H1 (cell line): ENCODE measurements at regions not wholly inside any gene's neighbourhood (a gene's known extent, or its start where the extent isn't known, plus 50 kb on each side); places are given as distances from the start of the nearest gene placed in this dataset.

ENCODE experiments used
- CTCF ChIA-PET: fragments of 300-600 bp; sonication (Branson Sonifier 250); formaldehyde crosslinking; loops from one replicate; lab custom pipeline; 2021; ENCODE audit not compliant: partially characterized antibody; lab: Charles Lee
- POLR2A ChIA-PET: fragments of 300-600 bp; sonication (Branson Sonifier 250); formaldehyde crosslinking; loops from one replicate; lab custom pipeline; 2021; ENCODE audit warnings: inconsistent platforms; ENCODE audit not compliant: partially characterized antibody; lab: Charles Lee
- DNase-seq, 2 experiments: peaks; one replicate each; pipeline versions ENCODE4 v3.0.0 to v3.0.0-alpha.2; 2010 to 2022; ENCODE audit warnings: low spot score in 2 of 2, low read depth in 1 of 2, mixed read lengths in 1 of 2
- FAIRE-seq: peaks from 2 replicates; lab custom pipeline; 2011; peaks lifted over from hg19 to GRCh38; lab: Jason Lieb, UNC
- H2AFZ ChIP-seq: 2 replicates; pipeline ENCODE4 v1.8.1; 2012; ENCODE audit warnings: low read length, inconsistent platforms
- H2AK5ac ChIP-seq: 2 replicates; pipeline ENCODE4 v1.6.1; 2013; ENCODE audit warnings: low read depth, low read length
- H2BK120ac ChIP-seq: replicated peaks from 2 replicates; pipeline ENCODE3; 2013; ENCODE audit warnings: low read depth, low read length, inconsistent platforms
- H2BK12ac ChIP-seq: 2 replicates; pipeline ENCODE4 v1.6.1; 2013; ENCODE audit warnings: low read depth, low read length
- H2BK15ac ChIP-seq: 2 replicates; pipeline ENCODE4 v1.6.1; 2013; ENCODE audit warnings: low read length
- H2BK20ac ChIP-seq: 2 replicates; pipeline ENCODE4 v1.6.1; 2013; ENCODE audit warnings: low read length
- H2BK5ac ChIP-seq: 2 replicates; pipeline ENCODE4 v1.6.1; 2013; ENCODE audit warnings: low read depth, low read length
- H3K14ac ChIP-seq: 2 replicates; pipeline ENCODE4 v1.6.1; 2013; ENCODE audit warnings: inconsistent platforms; ENCODE audit not compliant: insufficient read length
- H3K18ac ChIP-seq: 2 replicates; pipeline ENCODE4 v1.6.1; 2013; ENCODE audit warnings: low read length; ENCODE audit errors: extremely low read depth
- H3K23ac ChIP-seq: 2 replicates; pipeline ENCODE4 v1.6.1; 2013; ENCODE audit warnings: inconsistent platforms; ENCODE audit not compliant: insufficient read length
- H3K23me2 ChIP-seq: 2 replicates; pipeline ENCODE4 v1.6.1; 2013; ENCODE audit warnings: low read depth, low read length
- H3K27ac ChIP-seq: 2 replicates; pipeline ENCODE4 v1.6.1; 2011; ENCODE audit warnings: low read depth, low read length, inconsistent platforms
- H3K27me3 ChIP-seq, 4 experiments: replicated peaks in 1 of 4; 1 replicate in 1 of 4; 2 replicates in 3 of 4; pipeline versions ENCODE4 v1.6.1 to v1.8.1; 2011 to 2013; ENCODE audit warnings: low read length in 3 of 4, mild to moderate bottlenecking in 3 of 4, inconsistent platforms in 2 of 4, mixed read lengths in 2 of 4, moderate library complexity in 1 of 4; ENCODE audit not compliant: control insufficient read depth in 3 of 4, insufficient read depth in 3 of 4; ENCODE audit errors: extremely low read depth in 1 of 4
- H3K36me3 ChIP-seq, 4 experiments: 2 replicates each; pipeline versions ENCODE4 v1.6.1 to v1.8.1; 2011 to 2013; ENCODE audit warnings: mild to moderate bottlenecking in 4 of 4, low read length in 3 of 4, moderate library complexity in 2 of 4, control low read depth in 1 of 4, inconsistent platforms in 1 of 4; ENCODE audit not compliant: insufficient read depth in 4 of 4, control insufficient read depth in 2 of 4
- H3K4ac ChIP-seq: replicated peaks from 2 replicates; pipeline ENCODE3; 2013; ENCODE audit warnings: low read length, low read depth, mixed read lengths, inconsistent platforms; ENCODE audit not compliant: insufficient read length
- H3K4me1 ChIP-seq, 4 experiments: replicated peaks in 1 of 4; 1 replicate in 1 of 4; 2 replicates in 3 of 4; pipeline versions ENCODE4 v1.6.1 to v1.8.1; 2011 to 2013; ENCODE audit warnings: low read length in 3 of 4, inconsistent platforms in 2 of 4, mixed read lengths in 1 of 4; ENCODE audit not compliant: insufficient read depth in 4 of 4, control insufficient read depth in 3 of 4
- H3K4me2 ChIP-seq, 2 experiments: 2 replicates each; pipeline versions ENCODE4 v1.6.1 to v1.8.1; 2011 to 2013; ENCODE audit warnings: low read depth in 2 of 2, low read length in 2 of 2, control low read depth in 1 of 2, inconsistent platforms in 1 of 2, mild to moderate bottlenecking in 1 of 2; ENCODE audit not compliant: insufficient read depth in 1 of 2
- H3K4me3 ChIP-seq, 4 experiments: fragments of 200-600, 300-600 bp in 1 of 4; sonication (generic), shearing (Covaris generic), sonication (Bioruptor Twin) in 1 of 4; 2 replicates each; pipeline versions ENCODE4 v1.5.1 to v1.8.1; 2011 to 2016; ENCODE audit warnings: low read length in 4 of 4, low read depth in 3 of 4, control low read depth in 2 of 4, inconsistent platforms in 2 of 4, mild to moderate bottlenecking in 2 of 4, mixed read lengths in 1 of 4, moderate library complexity in 1 of 4; ENCODE audit not compliant: insufficient read depth in 2 of 4; ENCODE audit errors: extremely low read depth in 1 of 4
- H3K56ac ChIP-seq: replicated peaks from 2 replicates; pipeline ENCODE3; 2013; ENCODE audit warnings: low read depth, mild to moderate bottlenecking, mixed read lengths, low read length, inconsistent platforms; ENCODE audit not compliant: insufficient read length
- H3K79me1 ChIP-seq: 2 replicates; pipeline ENCODE4 v1.6.1; 2013; ENCODE audit warnings: low read depth, low read length, control low read depth
- H3K79me2 ChIP-seq, 2 experiments: 2 replicates each; pipeline versions ENCODE4 v1.6.1 to v1.8.1; 2012 to 2013; ENCODE audit warnings: low read length in 2 of 2, mild to moderate bottlenecking in 2 of 2, inconsistent platforms in 1 of 2; ENCODE audit not compliant: insufficient read depth in 2 of 2, control insufficient read depth in 1 of 2
- H3K9ac ChIP-seq, 4 experiments: replicated peaks in 1 of 4; 1 replicate in 1 of 4; 2 replicates in 3 of 4; pipeline versions ENCODE4 v1.6.1 to v1.8.1; 2011 to 2013; ENCODE audit warnings: low read depth in 3 of 4, low read length in 3 of 4, control low read depth in 2 of 4, mild to moderate bottlenecking in 2 of 4, moderate library complexity in 2 of 4, inconsistent platforms in 1 of 4; ENCODE audit errors: extremely low read depth in 1 of 4
- H3K9me3 ChIP-seq, 2 experiments: 2 replicates each; pipeline versions ENCODE4 v1.6.1 to v1.8.1; 2012 to 2013; ENCODE audit warnings: mild to moderate bottlenecking in 2 of 2, moderate library complexity in 2 of 2, control low read depth in 1 of 2, inconsistent platforms in 1 of 2, low read depth in 1 of 2, low read length in 1 of 2, mixed read lengths in 1 of 2; ENCODE audit not compliant: insufficient read depth in 2 of 2
- H4K20me1 ChIP-seq, 2 experiments: replicated peaks in 1 of 2; 2 replicates each; pipeline versions ENCODE3 to v1.8.1; 2011 to 2013; ENCODE audit warnings: inconsistent platforms in 2 of 2, low read length in 2 of 2, mild to moderate bottlenecking in 1 of 2; ENCODE audit not compliant: insufficient read depth in 2 of 2, control insufficient read depth in 1 of 2
- H4K5ac ChIP-seq: 2 replicates; pipeline ENCODE4 v1.6.1; 2013; ENCODE audit warnings: low read length, low read depth, mixed read lengths, inconsistent platforms; ENCODE audit not compliant: insufficient read length
- H4K8ac ChIP-seq: 2 replicates; pipeline ENCODE4 v1.8.0; 2013; ENCODE audit warnings: mild to moderate bottlenecking, moderate library complexity, low read length, inconsistent platforms; ENCODE audit not compliant: insufficient read depth; ENCODE audit errors: extremely low read depth
- H4K91ac ChIP-seq: replicated peaks from 2 replicates; pipeline ENCODE3; 2013; ENCODE audit warnings: low read length, mixed read lengths, inconsistent platforms; ENCODE audit not compliant: insufficient read length
- BACH1 ChIP-seq: IDR thresholded peaks from 2 replicates; pipeline ENCODE4 v1.6.1; 2012; ENCODE audit warnings: low read length, improper control_type of control experiment
- CBX5 ChIP-seq: fragments of 300-800, 300-1000 bp; sonication (generic); IDR thresholded peaks from 2 replicates; pipeline ENCODE4 v1.7.1; 2016; ENCODE audit warnings: antibody characterized with exemption, low read length, low read depth
- CTCF ChIP-seq, 3 experiments: IDR thresholded peaks; 1 replicate in 2 of 3; 2 replicates in 1 of 3; pipeline versions ENCODE4 v1.5.1 to v1.6.1; 2011; ENCODE audit warnings: low read length in 3 of 3, mild to moderate bottlenecking in 3 of 3, inconsistent platforms in 2 of 3, low read depth in 1 of 3, moderate library complexity in 1 of 3; ENCODE audit not compliant: insufficient read depth in 1 of 3; ENCODE audit errors: control extremely low read depth in 1 of 3
- GABPA ChIP-seq: IDR thresholded peaks from 2 replicates; pipeline ENCODE4 v1.6.1; 2011; ENCODE audit warnings: mild to moderate bottlenecking, low read length, moderate library complexity, borderline replicate concordance; ENCODE audit not compliant: insufficient read depth
- POLR2A ChIP-seq, 2 experiments: IDR thresholded peaks; 1 replicate in 1 of 2; 2 replicates in 1 of 2; pipeline ENCODE4 v1.6.1; 2011; ENCODE audit warnings: low read depth in 2 of 2, low read length in 2 of 2, mild to moderate bottlenecking in 2 of 2; ENCODE audit errors: control extremely low read depth in 1 of 2
- RAD21 ChIP-seq, 2 experiments: IDR thresholded peaks in 1 of 2; conservative IDR thresholded peaks in 1 of 2; 2 replicates each; pipeline ENCODE4 v1.6.1; 2011; ENCODE audit warnings: low read depth in 2 of 2, low read length in 2 of 2, improper control_type of control experiment in 1 of 2, inconsistent platforms in 1 of 2, mild to moderate bottlenecking in 1 of 2, moderate library complexity in 1 of 2
- RXRA ChIP-seq: IDR thresholded peaks from 2 replicates; pipeline ENCODE4 v1.6.1; 2011; ENCODE audit warnings: low read depth, mild to moderate bottlenecking, low read length, moderate library complexity; ENCODE audit not compliant: insufficient read depth
- SAP30 ChIP-seq: fragments of 300-600 bp; sonication (generic); IDR thresholded peaks from 2 replicates; pipeline ENCODE4 v1.7.1; 2012; ENCODE audit warnings: low read length, moderate library complexity, mild to moderate bottlenecking, inconsistent platforms; ENCODE audit not compliant: insufficient read depth, insufficient replicate concordance
- SIN3A ChIP-seq, 2 experiments: IDR thresholded peaks in 1 of 2; conservative IDR thresholded peaks in 1 of 2; 2 replicates each; pipeline ENCODE4 v1.6.1; 2011 to 2012; ENCODE audit warnings: low read length in 2 of 2, improper control_type of control experiment in 1 of 2, low read depth in 1 of 2, mild to moderate bottlenecking in 1 of 2
- TAF1 ChIP-seq: IDR thresholded peaks from 2 replicates; pipeline ENCODE4 v1.6.1; 2011; ENCODE audit warnings: mild to moderate bottlenecking, low read depth, low read length
- TCF12 ChIP-seq: IDR thresholded peaks from 2 replicates; pipeline ENCODE4 v1.6.1; 2011; ENCODE audit warnings: low read depth, mild to moderate bottlenecking, low read length
- YY1 ChIP-seq: IDR thresholded peaks from 2 replicates; pipeline ENCODE4 v1.6.1; 2011; ENCODE audit warnings: low read depth, mild to moderate bottlenecking, low read length
- WGBS, 2 experiments: shearing (Covaris generic) in 1 of 2; methylation state at CpG; one replicate each; pipeline versions ENCODE4 v1.1.6 to v1.1.7; 2013 to 2015; ENCODE audit warnings: low lambda C conversion rate in 2 of 2, mixed read lengths in 2 of 2, inconsistent platforms in 1 of 2, low coverage in 1 of 2, missing lambda C conversion rate in 1 of 2; ENCODE audit not compliant: insufficient replicate concordance in 2 of 2, insufficient coverage in 1 of 2, insufficient read length in 1 of 2; ENCODE audit errors: extremely low coverage in 1 of 2, missing lambda C conversion rate in 1 of 2; 5-methylcytosine and 5-hydroxymethylcytosine counted together

DNA sequence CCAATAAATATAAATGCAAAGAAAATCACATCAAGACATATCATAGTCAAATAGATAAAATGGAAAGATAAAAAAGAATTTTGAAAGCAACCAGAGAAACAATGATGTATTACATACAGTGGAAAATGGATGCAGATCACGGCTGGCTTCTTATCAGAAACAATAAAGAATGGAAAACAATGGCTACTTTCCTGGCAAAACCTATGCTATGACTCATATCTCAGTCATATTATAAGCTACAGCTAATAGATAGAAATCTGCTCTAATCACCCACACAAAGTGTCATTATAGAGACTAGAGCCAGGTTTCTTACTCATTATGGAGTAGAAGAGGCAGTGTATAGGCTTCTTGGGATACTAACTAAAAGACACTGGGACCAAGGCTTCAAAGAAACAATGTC is 93.5 kb upstream of the TACR1 start:
- no peak overlapping the region for H2BK15ac ChIP-seq
- H3K23ac ChIP-seq = no peak overlapping the region
- no peak overlapping the region for H3K27ac ChIP-seq
- no peaks in the 10 kb centered on the region for H4K20me1 ChIP-seq
- H2AK5ac ChIP-seq = no peak overlapping the region
- H3K79me1 ChIP-seq = no peaks in the 10 kb centered on the region
- H2BK120ac ChIP-seq = no peak overlapping the region
- no peak overlapping the region for H4K5ac ChIP-seq
- H2AFZ ChIP-seq = no peak overlapping the region
- DNase-seq (no peak), FAIRE-seq (no peak)
- H3K23me2 ChIP-seq = no peaks in the 10 kb centered on the region
- no peak overlapping the region for H4K91ac ChIP-seq
- no peaks in the 10 kb centered on the region for H3K36me3 ChIP-seq
- peaks cover 0 to 2% (median 0%) of the 10 kb centered on the region in 4 experiments; a peak in 1 of 7 replicates for H3K4me1 ChIP-seq
- no peaks in the 10 kb centered on the region for H3K27me3 ChIP-seq
- H3K56ac ChIP-seq = no peak overlapping the region
- H3K9me3 ChIP-seq = no peaks in the 10 kb centered on the region
- no peaks in the 10 kb centered on the region for H3K79me2 ChIP-seq
- no peak overlapping the region for H3K9ac ChIP-seq
- WGBS, 2 experiments = 95% methylated on average over 1 of the region's 1 CpG; no CpG with 5 or more reads in 1 of the 2 experiments
- ChIA-PET CTCF (interaction anchor here (0.6 to 1.5 kb wide), 5 partner anchors 12 to 138 kb away, joined by 3 to 6 read pairs (median 4); no protein-coding TSS in a partner anchor), POLR2A (no interaction called here)
- H3K4ac ChIP-seq = no peak overlapping the region
- H3K4me3 ChIP-seq = no peak overlapping the region
- no peak overlapping the region for H2BK12ac ChIP-seq
- H4K8ac ChIP-seq = no peak overlapping the region
- H3K4me2 ChIP-seq = no peak overlapping the region
- H3K14ac ChIP-seq = no peak overlapping the region
- H3K18ac ChIP-seq = no peak overlapping the region
- H2BK20ac ChIP-seq = no peak overlapping the region
- H2BK5ac ChIP-seq = no peak overlapping the region
- TF ChIP-seq RAD21 (IDR thresholded peaks at IDR 0.05 in 1 of 2, conservative IDR thresholded peaks at IDR 0.05 in 1 of 2; ENCODE audit: low read depth in 2 of 2, low read length in 2 of 2) = no peak
- no peak for TF ChIP-seq SIN3A (conservative IDR thresholded peaks at IDR 0.05 in 1 of 2, IDR thresholded peaks at IDR 0.05 in 1 of 2; ENCODE audit: low read depth in 1 of 2, low read length in 2 of 2)
- TF ChIP-seq GABPA = no peak
- TF ChIP-seq CBX5 = no peak
- no peak for TF ChIP-seq RXRA
- TF ChIP-seq TCF12 = no peak
- TF ChIP-seq YY1 = no peak
- TF ChIP-seq BACH1 = no peak
- TF ChIP-seq TAF1 = no peak
- TF ChIP-seq SAP30 = no peak
- TF ChIP-seq POLR2A (IDR thresholded peaks at IDR 0.05; ENCODE audit: control extremely low read depth in 1 of 2, low read depth in 2 of 2, low read length in 2 of 2) = no peak
- no peak for TF ChIP-seq CTCF (IDR thresholded peaks at IDR 0.05; ENCODE audit: control extremely low read depth in 1 of 3, insufficient read depth in 1 of 3, low read depth in 1 of 3, low read length in 3 of 3)
